Hematopoietic multipotent progenitor cell treated with erythropoietin and hydrocortisone succinate and interleukin-3 and kit ligand, for 17 days (in vitro differentiated cells): ENCODE measurements at regions not wholly inside any gene's neighbourhood (a gene's known extent, or its start where the extent isn't known, plus 50 kb on each side); places are given as distances from the start of the nearest gene placed in this dataset.

ENCODE experiments used
- DNase-seq: peaks from one replicate; pipeline ENCODE4 v3.0.0-alpha.2; 2015; ENCODE audit warnings: low spot score

GRCh38 chr6:148214667-148215066 is 128.0 kb upstream of the SASH1 start:
- DNase-seq, result no peak

DNA sequence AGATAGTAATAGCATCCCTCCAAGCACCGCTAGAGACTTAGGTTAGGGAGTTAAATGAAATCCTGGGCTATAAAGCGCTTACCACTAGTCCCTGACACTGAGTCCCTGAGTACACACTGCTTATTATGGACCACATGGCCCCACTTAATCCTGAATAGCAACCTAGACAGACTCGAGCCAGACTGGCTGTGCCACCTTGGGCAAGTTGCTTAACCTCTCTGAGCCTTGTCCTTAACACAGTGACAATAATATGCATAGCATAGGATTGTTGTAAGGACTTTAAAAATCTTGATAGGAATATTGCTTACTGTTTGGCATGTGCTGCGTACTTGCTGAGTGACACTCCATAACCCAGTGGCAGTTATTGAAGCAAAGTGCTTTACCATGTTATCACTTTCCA is 125.6 kb upstream of the SASH1 start:
- DNase-seq, result no peak

DNA sequence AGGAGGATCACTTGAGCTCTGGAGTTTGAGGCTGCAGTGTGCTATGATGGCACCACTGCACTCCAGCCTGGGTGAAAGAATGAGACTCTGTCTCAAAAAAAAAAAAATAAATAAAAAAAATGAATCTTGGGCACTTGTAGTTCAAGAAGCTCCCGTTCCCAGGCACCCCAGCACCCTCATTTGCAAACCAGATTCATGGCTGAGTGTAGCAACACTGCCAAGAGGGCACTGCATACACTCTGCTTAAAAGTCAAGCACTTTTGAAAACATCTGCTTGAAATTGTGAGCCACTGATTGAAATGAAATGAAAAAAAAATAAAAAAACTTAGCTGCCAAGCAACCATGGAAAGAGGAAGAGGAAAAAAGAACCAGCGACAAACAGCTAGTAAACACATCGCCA is 124.7 kb upstream of the SASH1 start:
- no peak for DNase-seq

GRCh38 chr6:148218542-148219258 is 123.9 kb upstream of the SASH1 start:
- DNase-seq, result no peak

- DNase-seq, result no peak
Observed at GRCh38 chr6:148221196-148221979, 121.2 kb upstream of the SASH1 start.

- DNase-seq, result no peak
Observed at GRCh38 chr6:148222376-148222775, 120.3 kb upstream of the SASH1 start.

GRCh38 chr6:148222846-148223245 is 119.8 kb upstream of the SASH1 start:
- no peak for DNase-seq

DNA sequence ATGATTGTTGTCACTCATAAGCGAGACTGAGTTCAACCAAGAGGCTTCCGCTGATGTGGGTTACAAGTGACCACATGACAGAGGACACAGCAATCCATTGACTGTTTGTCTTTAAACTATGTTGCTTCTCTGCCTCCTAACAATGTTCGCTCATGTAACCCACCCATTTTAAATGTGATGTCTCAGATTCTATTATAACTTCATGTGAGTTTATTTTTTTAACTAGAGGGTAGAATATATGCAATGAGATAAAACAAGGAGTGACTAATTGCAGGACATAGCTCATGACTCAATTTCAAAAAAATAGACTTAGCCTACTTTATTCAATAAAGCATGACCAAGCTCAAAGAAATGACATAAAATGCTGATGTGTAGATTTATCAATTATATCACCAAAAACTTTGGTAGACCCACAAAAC is 119.2 kb upstream of the SASH1 start:
- DNase-seq, result no peak

DNA sequence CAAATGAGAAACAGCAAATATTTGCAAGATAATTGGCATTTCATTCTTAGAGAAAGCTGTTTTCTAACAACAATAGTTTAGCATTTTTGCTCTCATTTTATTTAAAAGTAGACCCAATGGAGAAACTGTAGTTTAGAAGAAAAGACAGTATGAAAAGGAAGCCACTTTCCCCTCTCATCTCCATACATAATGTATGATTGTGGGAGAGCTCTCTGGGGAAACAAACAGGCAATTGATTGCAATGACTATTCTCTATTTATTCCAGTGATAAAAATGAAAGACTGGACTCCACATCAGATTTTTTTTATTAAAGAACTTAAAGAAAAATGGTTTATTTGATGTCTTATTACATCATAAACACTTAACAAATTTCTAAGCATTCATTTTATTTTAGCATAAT is 116.8 kb upstream of the SASH1 start:
- no peak for DNase-seq

DNA sequence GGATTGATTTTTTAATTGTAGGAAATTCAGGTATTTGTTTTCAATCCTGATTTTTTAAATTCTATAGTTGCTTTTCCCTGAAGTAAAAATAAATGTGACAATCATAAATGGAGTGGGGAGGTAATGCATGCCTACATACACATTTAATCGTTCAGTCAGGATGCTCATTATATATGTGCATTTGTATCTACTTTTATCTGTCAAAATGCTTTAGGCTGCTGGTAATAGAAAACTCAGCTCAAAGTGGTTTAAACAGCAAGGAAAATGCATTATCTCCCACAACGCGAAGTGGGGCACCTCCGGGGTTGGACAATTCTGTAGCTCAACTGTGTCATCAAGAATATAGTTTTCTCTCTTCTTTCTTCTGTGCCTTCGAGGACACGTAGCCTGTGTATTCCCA is 116.4 kb upstream of the SASH1 start:
- DNase-seq, result no peak

DNA sequence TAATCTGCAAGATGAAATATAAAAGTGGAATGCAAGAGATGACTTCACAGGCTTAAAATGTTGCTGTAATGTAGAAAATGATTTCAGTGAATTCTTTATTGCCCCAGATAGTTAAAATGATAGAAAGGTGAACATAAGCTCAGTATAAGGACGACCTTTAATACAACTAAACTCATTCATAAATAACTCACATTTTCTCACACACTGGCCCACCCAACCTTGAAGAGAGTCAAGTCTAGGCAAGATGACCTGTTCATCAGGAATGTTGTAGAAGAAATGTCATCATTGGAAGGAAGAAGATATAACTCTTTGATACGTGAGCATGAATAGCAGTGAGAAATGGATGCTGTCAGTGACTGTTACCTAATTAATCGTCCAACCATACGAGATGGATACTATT is 111.1 kb upstream of the SASH1 start:
- DNase-seq, result no peak

DNA sequence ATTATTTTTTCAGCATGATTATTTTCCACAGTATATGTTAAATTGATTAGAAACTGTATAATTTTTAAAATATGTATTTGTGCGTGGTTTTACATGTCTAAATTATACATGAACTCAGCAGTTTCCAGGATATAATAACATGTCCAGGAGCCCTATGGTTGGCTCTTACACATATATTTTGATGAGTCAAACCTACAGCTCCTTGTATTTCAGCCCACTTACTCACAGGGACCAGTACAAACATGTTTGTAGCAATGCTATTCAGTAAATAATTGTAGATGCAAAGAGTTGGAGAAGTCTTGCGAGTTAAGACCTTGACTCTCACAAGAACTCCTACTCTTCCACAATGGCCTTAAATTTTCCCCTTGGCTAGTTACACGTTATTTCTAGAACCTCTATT is 107.2 kb upstream of the SASH1 start:
- DNase-seq, result no peak

- no peak for DNase-seq
Observed at GRCh38 chr6:148238713-148239112, 103.9 kb upstream of the SASH1 start.

GRCh38 chr6:148239215-148239614 is 103.4 kb upstream of the SASH1 start:
- no peak for DNase-seq

DNA sequence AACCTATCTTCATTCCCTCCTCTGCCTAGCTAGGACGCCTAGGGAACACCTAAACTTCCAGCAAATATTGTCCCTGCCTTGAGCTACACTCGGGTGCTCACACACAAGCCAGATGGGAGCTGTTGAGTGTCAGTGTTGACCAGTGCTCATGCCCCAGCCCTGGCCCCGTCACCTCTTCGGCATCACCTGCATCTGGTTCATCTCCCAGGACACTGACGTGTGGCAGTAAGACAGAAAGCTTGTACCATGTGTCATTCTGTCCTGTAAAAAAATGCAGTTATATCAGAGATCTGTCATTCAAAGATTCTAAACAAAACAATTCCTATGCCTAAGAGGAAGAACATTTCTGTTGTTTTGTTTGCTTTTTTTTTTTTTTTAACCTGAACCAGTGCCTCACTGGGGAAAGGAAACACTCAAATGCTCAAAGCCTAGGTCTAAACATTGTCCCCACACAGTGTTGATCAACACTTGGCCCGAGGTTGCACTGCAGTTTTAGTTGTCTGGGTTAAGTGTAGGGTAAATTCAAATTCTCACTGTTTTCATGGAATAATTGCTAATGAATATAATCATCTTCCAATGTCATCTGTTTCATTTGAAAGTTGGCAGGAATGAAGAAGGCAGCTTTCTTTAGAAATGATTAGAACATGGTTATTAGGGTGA is 102.7 kb upstream of the SASH1 start:
- DNase-seq, result no peak

DNA sequence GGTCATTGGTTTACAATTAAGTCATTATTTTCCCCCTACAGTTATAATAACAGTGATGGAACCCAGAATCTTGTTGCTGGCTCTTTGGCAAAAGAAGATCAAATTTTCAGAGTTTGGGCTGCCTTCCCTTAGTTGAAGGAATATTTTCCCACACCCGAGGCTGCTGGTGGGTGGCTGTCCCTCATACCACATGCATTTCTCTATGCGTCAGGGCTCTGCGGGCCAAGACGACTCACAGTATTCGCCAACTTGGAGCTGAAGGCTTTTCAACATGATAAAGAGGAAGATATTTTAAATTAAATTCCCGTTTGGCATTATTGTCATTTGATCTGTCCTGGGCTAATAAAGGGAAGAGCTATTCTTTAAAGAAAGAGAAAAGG is 102.2 kb upstream of the SASH1 start:
- DNase-seq, result no peak

- DNase-seq, result no peak
Observed at GRCh38 chr6:148240861-148241477, 101.7 kb upstream of the SASH1 start.

DNA sequence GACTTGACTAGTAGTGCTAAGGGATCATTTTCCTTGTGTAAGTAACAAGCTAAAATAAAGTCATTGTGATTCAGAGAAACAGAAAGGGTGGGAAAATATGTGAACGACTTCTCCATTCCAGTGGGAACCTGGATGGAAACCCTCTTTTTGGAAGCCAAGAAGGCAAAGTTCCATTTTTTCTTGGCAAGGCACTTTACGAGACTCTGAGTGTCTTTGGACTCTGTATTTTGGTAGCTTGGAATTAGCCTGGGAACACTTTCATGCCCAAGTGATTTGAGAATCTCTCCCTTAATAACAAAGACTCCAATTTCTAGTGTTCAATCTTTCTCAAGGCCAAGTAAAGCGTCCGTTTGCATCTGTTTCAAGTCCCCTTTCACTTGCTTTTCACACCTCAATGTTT is 100.5 kb upstream of the SASH1 start:
- DNase-seq, result no peak

GRCh38 chr6:148244217-148244935 is 98.3 kb upstream of the SASH1 start:
- no peak for DNase-seq

DNA sequence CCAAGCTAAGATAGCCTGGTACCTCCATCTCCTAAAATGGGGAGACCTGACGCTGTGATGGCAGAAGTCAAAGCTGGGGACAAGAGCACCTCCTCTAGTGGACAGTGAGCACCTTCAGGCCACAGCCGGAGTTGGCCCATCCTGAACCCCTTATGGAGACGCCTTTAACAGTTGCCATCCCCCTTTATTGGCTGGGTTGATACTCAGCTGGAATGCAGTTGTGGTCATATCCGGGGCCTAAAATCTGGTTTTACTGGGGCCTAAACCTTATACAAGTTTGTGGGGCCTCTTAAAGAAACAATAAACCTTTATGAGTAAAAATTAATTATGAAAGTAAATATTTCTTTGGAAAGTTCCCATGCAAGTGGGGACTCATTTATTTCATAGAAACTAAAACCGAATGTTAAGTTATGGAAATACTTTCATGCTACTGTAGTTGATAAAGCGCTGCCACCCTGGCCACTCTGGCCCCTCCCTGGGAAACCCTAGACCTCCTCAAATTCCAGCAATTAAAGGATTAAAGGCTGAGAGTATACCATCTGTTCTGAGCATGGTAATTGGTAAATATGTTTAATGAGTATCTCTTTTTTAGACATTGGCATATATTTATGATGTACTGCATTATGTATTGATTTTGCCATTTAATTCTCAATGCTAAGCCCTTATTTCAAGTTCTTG is 95.1 kb upstream of the SASH1 start:
- DNase-seq, result no peak

GRCh38 chr6:148249160-148249559 is 93.5 kb upstream of the SASH1 start:
- DNase-seq, result no peak
